ENCODE measurements at regions not wholly inside any gene's neighbourhood (a gene's known extent, or its start where the extent isn't known, plus 50 kb on each side); places are given as distances from the start of the nearest gene placed in this dataset.

DNA sequence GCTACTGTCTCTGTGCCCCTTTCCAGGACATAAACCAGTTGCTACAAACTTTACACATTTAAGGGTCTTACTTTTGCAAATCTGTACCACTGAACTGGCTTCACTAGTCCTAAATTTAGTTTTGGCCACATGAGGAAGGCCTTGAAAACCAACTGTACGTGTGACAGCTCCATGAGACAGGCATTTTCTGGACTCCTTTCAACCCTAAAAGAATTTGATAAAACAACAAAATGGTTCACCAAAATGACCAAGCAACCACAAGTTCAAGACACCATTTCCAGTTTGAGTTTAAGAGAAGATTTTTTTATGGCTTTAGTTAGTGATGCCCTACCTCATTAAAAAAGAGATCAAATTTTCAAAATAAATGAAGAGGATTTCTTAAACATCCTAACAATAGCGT is 246.4 kb downstream of the ZNF674 start:
- no peak for TF ChIP-seq CTCF (IDR thresholded peaks at IDR 0.05; ENCODE audit: low read length)
- no peak for TF ChIP-seq EZH2 (IDR thresholded peaks at IDR 0.05; ENCODE audit: borderline replicate concordance, low read length)

Data from OCI-LY1 (cell line).